ENCODE measurements at regions not wholly inside any gene's neighbourhood (a gene's known extent, or its start where the extent isn't known, plus 50 kb on each side); places are given as distances from the start of the nearest gene placed in this dataset.
"Not testable (repeated sequence)": the region's sequence is repeated elsewhere in the genome, so short reads cannot be mapped to it uniquely, and the experiment has no call there.

DNA sequence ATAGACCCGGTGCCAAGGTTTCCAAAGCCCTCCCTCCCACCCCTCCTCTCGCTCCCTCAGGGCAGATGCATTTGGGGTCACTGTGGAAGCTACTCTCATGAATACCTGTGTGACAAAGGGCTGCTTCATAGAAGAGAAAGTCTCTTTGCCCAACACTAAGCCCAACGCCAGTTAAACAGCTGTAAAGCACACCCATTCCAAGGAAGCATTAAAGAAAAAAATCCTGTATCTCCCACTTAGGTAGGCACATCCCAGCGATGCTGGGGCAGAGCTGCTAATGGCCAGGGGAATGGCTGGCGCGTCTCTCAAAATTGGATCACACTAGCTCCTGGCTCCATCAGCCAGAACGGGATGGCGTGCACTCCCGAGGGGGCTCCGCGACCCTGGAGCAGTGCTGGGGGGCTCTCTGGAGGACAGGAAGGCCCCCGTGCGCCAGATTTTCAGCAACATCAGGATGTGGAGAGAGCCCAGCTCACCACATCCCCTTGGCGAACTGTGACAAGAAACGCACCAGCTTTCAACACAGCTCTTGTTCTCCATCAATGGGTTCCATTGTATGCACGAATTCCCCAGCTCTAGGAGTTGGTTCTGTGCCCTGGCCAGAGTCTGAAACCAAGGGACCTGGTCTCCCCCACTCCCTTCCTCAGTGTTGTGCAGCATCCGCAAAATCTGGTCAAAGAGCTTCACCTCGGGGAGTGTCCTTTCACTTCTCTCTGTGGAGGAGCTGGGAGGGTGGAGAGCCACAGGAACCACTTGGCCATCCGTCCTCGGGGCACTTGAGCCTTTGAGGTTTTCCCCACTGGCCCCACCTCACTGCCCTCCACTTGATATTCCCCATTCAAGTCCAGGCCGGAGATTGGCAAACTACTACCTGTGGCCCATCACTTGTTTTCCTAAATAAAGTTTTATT is 74.1 kb downstream of the TFAP2C start:
- H3K4me3 Mint-ChIP-seq (ENCODE audit: low read depth, unreplicated experiment): no peak overlapping the region
- H3K27me3 Mint-ChIP-seq (ENCODE audit: unreplicated experiment): peaks cover 49% of the 10 kb centered on the region
- H3K9me3 Mint-ChIP-seq (ENCODE audit: low read depth, unreplicated experiment): no peaks in the 10 kb centered on the region
- TF ChIP-seq, protein P1, sequence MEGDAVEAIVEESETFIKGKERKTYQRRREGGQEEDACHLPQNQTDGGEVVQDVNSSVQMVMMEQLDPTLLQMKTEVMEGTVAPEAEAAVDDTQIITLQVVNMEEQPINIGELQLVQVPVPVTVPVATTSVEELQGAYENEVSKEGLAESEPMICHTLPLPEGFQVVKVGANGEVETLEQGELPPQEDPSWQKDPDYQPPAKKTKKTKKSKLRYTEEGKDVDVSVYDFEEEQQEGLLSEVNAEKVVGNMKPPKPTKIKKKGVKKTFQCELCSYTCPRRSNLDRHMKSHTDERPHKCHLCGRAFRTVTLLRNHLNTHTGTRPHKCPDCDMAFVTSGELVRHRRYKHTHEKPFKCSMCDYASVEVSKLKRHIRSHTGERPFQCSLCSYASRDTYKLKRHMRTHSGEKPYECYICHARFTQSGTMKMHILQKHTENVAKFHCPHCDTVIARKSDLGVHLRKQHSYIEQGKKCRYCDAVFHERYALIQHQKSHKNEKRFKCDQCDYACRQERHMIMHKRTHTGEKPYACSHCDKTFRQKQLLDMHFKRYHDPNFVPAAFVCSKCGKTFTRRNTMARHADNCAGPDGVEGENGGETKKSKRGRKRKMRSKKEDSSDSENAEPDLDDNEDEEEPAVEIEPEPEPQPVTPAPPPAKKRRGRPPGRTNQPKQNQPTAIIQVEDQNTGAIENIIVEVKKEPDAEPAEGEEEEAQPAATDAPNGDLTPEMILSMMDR (IDR thresholded peaks at IDR 0.05; ENCODE audit: unreplicated experiment): no peak
- no peaks in the 10 kb centered on the region for H3K4me1 Mint-ChIP-seq (ENCODE audit: low read depth, unreplicated experiment)
- DNase-seq: no peak
- intact Hi-C loops (cut with micrococcal nuclease; ENCODE audit: unreplicated experiment): no loop called here
- no TSS peak for BruUV-seq (replicated peaks)
- CTCF ChIA-PET: no interaction called here
- no peak overlapping the region for H3K27ac Mint-ChIP-seq (ENCODE audit: unreplicated experiment)
- no peaks in the 10 kb centered on the region for H3K36me3 Mint-ChIP-seq (ENCODE audit: insufficient read depth, unreplicated experiment)

DNA sequence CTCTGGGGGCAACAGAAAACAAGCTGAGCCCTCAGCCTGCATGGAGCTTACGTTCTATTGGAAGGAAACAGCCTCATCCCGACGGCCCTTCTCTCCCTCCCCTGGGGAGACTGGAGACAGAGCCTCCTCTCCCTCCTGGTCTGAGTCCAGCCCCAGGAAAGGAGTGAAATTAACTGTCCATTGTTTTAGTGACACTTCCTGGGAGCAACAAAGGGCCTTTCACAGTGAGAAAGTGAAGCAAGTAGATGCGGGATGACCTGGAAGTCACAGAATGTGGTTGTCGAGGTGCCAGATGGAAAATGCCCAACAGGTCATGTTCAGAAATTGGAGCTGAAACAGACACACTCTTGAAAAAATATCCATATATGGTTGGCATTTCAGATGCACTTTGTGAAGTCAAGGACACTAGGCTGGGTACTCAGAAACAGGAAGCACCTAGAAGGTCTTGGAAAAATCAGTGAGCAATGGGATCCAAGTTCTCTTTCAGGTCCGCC is 77.8 kb downstream of the TFAP2C start:
- Mint-ChIP-seq H3K36me3 (ENCODE audit: insufficient read depth, unreplicated experiment) (no peaks in the 10 kb centered on the region), H3K4me3 (ENCODE audit: low read depth, unreplicated experiment) (no peak overlapping the region), H3K27ac (ENCODE audit: unreplicated experiment) (no peak overlapping the region), H3K9me3 (ENCODE audit: low read depth, unreplicated experiment) (no peaks in the 10 kb centered on the region), H3K27me3 (ENCODE audit: unreplicated experiment) (peaks cover 29% of the 10 kb centered on the region), H3K4me1 (ENCODE audit: low read depth, unreplicated experiment) (peaks cover 9% of the 10 kb centered on the region)
- DNase-seq: no peak
- TF ChIP-seq, protein P1 (IDR thresholded peaks at IDR 0.05; ENCODE audit: unreplicated experiment): no peak
- CTCF ChIA-PET: no interaction called here
- intact Hi-C loops (cut with micrococcal nuclease; ENCODE audit: unreplicated experiment): no loop called here
- no TSS peak for BruUV-seq (replicated peaks)

DNA sequence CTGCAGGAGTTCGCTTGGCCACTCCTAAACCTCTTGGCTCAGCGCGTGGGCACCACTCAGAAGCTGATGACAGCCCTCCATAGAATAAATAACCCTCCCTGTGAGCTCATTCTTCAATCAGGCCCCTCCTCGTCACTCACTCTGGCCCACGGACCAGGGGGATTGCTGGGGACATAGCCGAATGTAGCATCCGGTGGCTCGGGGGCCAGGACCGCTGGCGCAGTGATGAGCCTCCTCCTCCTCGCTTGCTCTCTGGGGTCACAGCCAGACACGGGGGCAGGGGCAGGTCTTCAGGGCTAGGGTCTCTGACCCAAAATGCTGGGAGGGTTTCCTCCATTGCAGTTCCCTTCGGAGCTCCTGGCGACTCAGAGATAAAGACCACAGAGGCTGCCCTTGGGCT is 79.9 kb downstream of the TFAP2C start:
- Mint-ChIP-seq H3K4me1 (ENCODE audit: low read depth, unreplicated experiment) (peaks cover 11% of the 10 kb centered on the region), H3K27me3 (ENCODE audit: unreplicated experiment) (peaks cover 17% of the 10 kb centered on the region), H3K9me3 (ENCODE audit: low read depth, unreplicated experiment) (no peaks in the 10 kb centered on the region), H3K27ac (ENCODE audit: unreplicated experiment) (no peak overlapping the region), H3K4me3 (ENCODE audit: low read depth, unreplicated experiment) (no peak overlapping the region), H3K36me3 (ENCODE audit: insufficient read depth, unreplicated experiment) (no peaks in the 10 kb centered on the region)
- TF ChIP-seq, protein P1 (IDR thresholded peaks at IDR 0.05; ENCODE audit: unreplicated experiment): no peak
- intact Hi-C loops (cut with micrococcal nuclease; ENCODE audit: unreplicated experiment): no loop called here
- CTCF ChIA-PET: no interaction called here
- no TSS peak for BruUV-seq (replicated peaks)
- no peak for DNase-seq

DNA sequence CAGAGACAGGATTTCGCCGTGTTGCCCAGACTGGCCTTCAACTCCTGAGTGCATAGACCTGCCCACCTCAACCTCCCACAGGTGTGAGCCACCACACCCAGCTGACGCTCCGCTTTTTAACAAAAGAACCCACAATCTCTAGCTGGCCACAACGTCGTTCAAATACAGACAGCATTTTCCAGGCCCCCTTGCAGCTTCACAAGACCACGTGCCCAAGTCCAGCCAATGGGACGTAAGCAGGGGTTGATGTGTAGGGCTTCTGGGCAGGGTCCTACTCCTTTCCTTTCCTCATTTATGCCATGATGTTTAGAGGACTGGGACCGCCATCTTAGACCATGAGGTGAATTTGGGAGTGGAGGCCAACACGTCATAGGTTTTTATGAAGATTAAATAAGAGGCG is 81.0 kb downstream of the TFAP2C start:
- Mint-ChIP-seq H3K36me3 (ENCODE audit: insufficient read depth, unreplicated experiment) (no peaks in the 10 kb centered on the region), H3K27me3 (ENCODE audit: unreplicated experiment) (peaks cover 18% of the 10 kb centered on the region), H3K9me3 (ENCODE audit: low read depth, unreplicated experiment) (no peaks in the 10 kb centered on the region), H3K27ac (ENCODE audit: unreplicated experiment) (no peak overlapping the region), H3K4me1 (ENCODE audit: low read depth, unreplicated experiment) (peaks cover 11% of the 10 kb centered on the region), H3K4me3 (ENCODE audit: low read depth, unreplicated experiment) (no peak overlapping the region)
- DNase-seq: no peak
- BruUV-seq (replicated peaks): no TSS peak
- TF ChIP-seq, protein P1 (IDR thresholded peaks at IDR 0.05; ENCODE audit: unreplicated experiment): no peak
- intact Hi-C loops (cut with micrococcal nuclease; ENCODE audit: unreplicated experiment): no loop called here
- CTCF ChIA-PET: no interaction called here

DNA sequence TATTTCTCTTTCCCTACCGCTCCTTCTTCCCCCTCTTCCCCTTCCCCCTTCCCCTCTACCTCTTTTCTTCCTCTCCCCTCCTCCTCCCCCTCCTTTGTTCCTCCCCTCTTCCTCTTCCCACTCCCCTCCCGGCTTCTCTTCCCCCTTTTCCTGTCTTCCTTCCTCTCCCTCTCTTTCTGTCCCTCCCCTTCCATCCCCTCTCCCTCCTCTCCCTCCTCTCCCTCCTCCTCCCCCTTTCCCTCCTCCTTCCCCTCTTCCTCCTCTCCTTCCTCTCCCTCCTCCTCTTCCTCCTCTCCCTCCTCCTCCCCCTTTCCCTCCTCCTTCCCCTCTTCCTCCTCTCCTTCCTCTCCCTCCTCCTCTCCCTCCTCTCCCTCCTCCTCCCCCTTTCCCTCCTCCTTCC is 81.5 kb downstream of the TFAP2C start:
- DNase-seq; H3K9me3 Mint-ChIP-seq (ENCODE audit: low read depth, unreplicated experiment); intact Hi-C loops (cut with micrococcal nuclease; ENCODE audit: unreplicated experiment); H3K4me3 Mint-ChIP-seq (ENCODE audit: low read depth, unreplicated experiment); H3K36me3 Mint-ChIP-seq (ENCODE audit: insufficient read depth, unreplicated experiment); H3K27ac Mint-ChIP-seq (ENCODE audit: unreplicated experiment); BruUV-seq (replicated peaks): not testable (repeated sequence)
- Mint-ChIP-seq H3K27me3 (ENCODE audit: unreplicated experiment) (peaks cover 23% of the 10 kb centered on the region), H3K4me1 (ENCODE audit: low read depth, unreplicated experiment) (peaks cover 11% of the 10 kb centered on the region)
- CTCF ChIA-PET: interaction anchor here (0.8 kb wide), 1 partner anchor 21 kb away, joined by 4 read pairs; no protein-coding TSS in a partner anchor
